Large intestine (tissue), 3 donors: ENCODE measurements at regions not wholly inside any gene's neighbourhood (a gene's known extent, or its start where the extent isn't known, plus 50 kb on each side); places are given as distances from the start of the nearest gene placed in this dataset.
"Not testable (repeated sequence)": the region's sequence is repeated elsewhere in the genome, so short reads cannot be mapped to it uniquely, and the experiment has no call there.

Experiments used
- DNase-seq, 2 donors: peaks; one replicate each; pipeline versions ENCODE4 v3.0.0 to v3.0.0-alpha.2; 2013
- H3K27ac ChIP-seq: one replicate; pipeline ENCODE4 v1.5.1; 2013; ENCODE audit warnings: low read length
- H3K27me3 ChIP-seq: 2 replicates; pipeline ENCODE4 v1.6.1; 2013; ENCODE audit warnings: low read length; ENCODE audit not compliant: control insufficient read depth, insufficient read depth
- H3K36me3 ChIP-seq: 2 replicates; pipeline ENCODE4 v1.6.1; 2013; ENCODE audit warnings: low read length; ENCODE audit not compliant: control insufficient read depth, insufficient read depth
- H3K4me1 ChIP-seq: one replicate; pipeline ENCODE4 v1.6.1; 2013; ENCODE audit warnings: low read length; ENCODE audit not compliant: control insufficient read depth, insufficient read depth
- H3K4me3 ChIP-seq: one replicate; pipeline ENCODE4 v1.5.1; 2013; ENCODE audit warnings: low read length
- H3K9me3 ChIP-seq: one replicate; pipeline ENCODE4 v1.6.1; 2013; ENCODE audit warnings: mild to moderate bottlenecking, low read depth, low read length, moderate library complexity; ENCODE audit not compliant: control insufficient read depth
- WGBS: methylation state at CpG from one replicate; pipeline ENCODE4 v1.1.5; 2013; ENCODE audit warnings: low lambda C conversion rate; ENCODE audit not compliant: insufficient coverage; 5-methylcytosine and 5-hydroxymethylcytosine counted together

DNA sequence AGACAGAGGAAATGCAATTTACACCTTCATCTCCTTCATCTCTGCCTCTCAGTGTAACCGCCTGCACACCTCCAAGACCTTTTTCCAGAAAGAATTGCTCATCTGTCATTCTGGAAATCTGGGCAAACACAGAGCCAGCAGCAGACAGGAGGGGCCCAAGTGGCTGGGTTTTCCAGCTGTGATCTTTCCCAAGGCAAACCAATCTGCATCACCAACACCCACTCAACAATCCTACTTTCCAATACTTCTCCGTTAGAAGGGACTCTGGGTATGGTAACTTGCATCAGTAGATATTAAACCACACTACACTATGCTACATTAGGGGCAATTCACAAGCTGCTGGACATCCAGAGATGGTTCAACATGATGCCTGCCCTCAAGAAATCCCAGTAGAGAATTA lies 781.8 kb upstream of the AUTS2 start:
- peaks cover 13% of the 10 kb centered on the region for H3K4me1 ChIP-seq
- no peak for DNase-seq
- no peak overlapping the region for H3K27ac ChIP-seq
- H3K27me3 ChIP-seq: peaks cover 8% of the 10 kb centered on the region
- H3K4me3 ChIP-seq: no peak overlapping the region
- no peaks in the 10 kb centered on the region for H3K9me3 ChIP-seq
- H3K36me3 ChIP-seq: no peaks in the 10 kb centered on the region
- no CpG with 5 or more reads among the region's 2 CpGs for WGBS

DNA sequence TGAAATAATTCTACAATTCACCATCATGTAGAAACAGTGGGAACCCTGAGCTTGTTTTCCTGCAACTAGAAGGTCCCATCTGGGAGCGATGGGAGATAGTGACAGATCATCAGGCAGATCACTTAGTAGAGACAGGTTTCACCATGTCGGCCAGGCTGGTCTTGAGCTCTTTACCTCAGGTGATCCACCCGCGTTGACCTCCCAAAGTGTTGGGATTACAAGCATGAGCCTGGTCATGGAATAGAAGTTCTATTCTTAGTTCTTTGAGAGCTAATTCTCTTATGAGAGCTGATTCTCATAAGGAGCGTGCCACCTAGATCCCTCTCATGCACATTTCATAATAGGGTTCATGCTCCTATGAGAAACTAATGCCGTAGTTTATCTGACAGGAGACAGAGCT lies 778.0 kb upstream of the AUTS2 start:
- no CpG with 5 or more reads among the region's 6 CpGs for WGBS

GRCh38 chr7:68821846-68822245 lies 776.4 kb upstream of the AUTS2 start:
- H3K36me3 ChIP-seq: no peaks in the 10 kb centered on the region
- no CpG with 5 or more reads among the region's 5 CpGs for WGBS
- DNase-seq: peak; percentile 80 to 92
- peaks cover 3% of the 10 kb centered on the region for H3K9me3 ChIP-seq
- H3K27ac ChIP-seq: peak overlapping the region; percentile 71
- peaks cover 8% of the 10 kb centered on the region for H3K27me3 ChIP-seq
- H3K4me3 ChIP-seq: no peak overlapping the region
- H3K4me1 ChIP-seq: peaks cover 19% of the 10 kb centered on the region

More for the DNA sequence above, 778.0 kb upstream of the AUTS2 start:
- Histone ChIP-seq H3K27me3 (peaks cover 8% of the 10 kb centered on the region), H3K9me3 (peaks cover 3% of the 10 kb centered on the region), H3K4me3 (no peak overlapping the region), H3K4me1 (peaks cover 19% of the 10 kb centered on the region), H3K36me3 (no peaks in the 10 kb centered on the region), H3K27ac (no peak overlapping the region)
- peak; percentile 15 to 51 for DNase-seq

DNA sequence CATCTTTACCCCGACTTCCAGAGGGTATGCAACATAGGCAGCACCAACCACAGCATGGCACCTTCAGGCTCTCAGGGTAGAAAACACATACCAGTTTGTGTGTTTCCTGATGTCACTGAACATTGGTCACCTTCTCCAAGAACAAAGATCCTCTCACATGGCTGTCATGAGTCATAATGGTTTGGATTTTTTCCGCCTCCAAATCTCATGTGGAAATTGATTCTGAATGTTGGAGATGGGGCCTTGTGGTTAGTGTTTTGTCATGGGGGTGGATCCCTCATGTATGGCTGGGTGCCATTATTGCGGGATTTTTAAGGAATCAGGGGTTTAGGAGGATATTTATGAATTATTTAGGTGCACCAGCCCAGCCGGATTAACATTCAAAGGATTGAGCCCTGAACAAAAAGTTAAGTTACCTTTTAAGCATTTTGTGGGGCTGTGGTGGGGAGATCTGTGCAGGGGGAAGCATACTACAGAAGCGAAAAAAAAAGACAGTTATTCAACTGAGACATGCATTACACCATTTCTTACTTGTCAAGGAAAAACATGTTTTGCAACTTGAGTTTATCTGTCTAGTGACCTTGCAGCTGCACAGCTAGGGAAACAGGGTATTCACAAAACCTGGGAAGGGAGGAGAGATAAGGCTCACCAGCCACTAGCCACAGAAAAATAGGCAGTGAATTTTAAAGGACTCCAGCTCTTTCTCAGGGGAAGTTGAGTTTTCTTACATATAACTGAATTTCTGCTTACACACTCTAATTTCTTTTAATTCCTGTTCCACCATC lies 774.1 kb upstream of the AUTS2 start:
- Histone ChIP-seq H3K36me3 (no peaks in the 10 kb centered on the region), H3K27me3 (peaks cover 3% of the 10 kb centered on the region), H3K27ac (no peak overlapping the region), H3K4me1 (peaks cover 19% of the 10 kb centered on the region), H3K9me3 (peaks cover 3% of the 10 kb centered on the region), H3K4me3 (no peak overlapping the region)
- WGBS: no CpG with 5 or more reads among the region's 5 CpGs
- no peak for DNase-seq

- no peaks in the 10 kb centered on the region for H3K36me3 ChIP-seq
- WGBS: no CpG with 5 or more reads among the region's 11 CpGs
- peaks cover 3% of the 10 kb centered on the region for H3K27me3 ChIP-seq
- H3K27ac ChIP-seq: no peak overlapping the region
- no peak overlapping the region for H3K4me3 ChIP-seq
- H3K4me1 ChIP-seq: no peaks in the 10 kb centered on the region
- DNase-seq: no peak
- no peaks in the 10 kb centered on the region for H3K9me3 ChIP-seq
These were observed 769.7 kb upstream of the AUTS2 start for GRCh38 chr7:68828575-68828974.

GRCh38 chr7:68833422-68833821 lies 764.9 kb upstream of the AUTS2 start:
- H3K9me3 ChIP-seq: no peaks in the 10 kb centered on the region
- H3K27me3 ChIP-seq: peaks cover 2% of the 10 kb centered on the region
- WGBS: no CpG with 5 or more reads among the region's 4 CpGs
- no peaks in the 10 kb centered on the region for H3K4me1 ChIP-seq
- H3K4me3 ChIP-seq: no peak overlapping the region
- H3K27ac ChIP-seq: no peak overlapping the region
- no peak for DNase-seq
- H3K36me3 ChIP-seq: no peaks in the 10 kb centered on the region

GRCh38 chr7:68839014-68839413 lies 759.3 kb upstream of the AUTS2 start:
- Histone ChIP-seq H3K4me3 (no peak overlapping the region), H3K4me1 (no peaks in the 10 kb centered on the region), H3K27ac (no peak overlapping the region), H3K9me3 (no peaks in the 10 kb centered on the region), H3K27me3 (no peaks in the 10 kb centered on the region), H3K36me3 (no peaks in the 10 kb centered on the region)
- DNase-seq: no peak
- no CpG with 5 or more reads among the region's 9 CpGs for WGBS

DNA sequence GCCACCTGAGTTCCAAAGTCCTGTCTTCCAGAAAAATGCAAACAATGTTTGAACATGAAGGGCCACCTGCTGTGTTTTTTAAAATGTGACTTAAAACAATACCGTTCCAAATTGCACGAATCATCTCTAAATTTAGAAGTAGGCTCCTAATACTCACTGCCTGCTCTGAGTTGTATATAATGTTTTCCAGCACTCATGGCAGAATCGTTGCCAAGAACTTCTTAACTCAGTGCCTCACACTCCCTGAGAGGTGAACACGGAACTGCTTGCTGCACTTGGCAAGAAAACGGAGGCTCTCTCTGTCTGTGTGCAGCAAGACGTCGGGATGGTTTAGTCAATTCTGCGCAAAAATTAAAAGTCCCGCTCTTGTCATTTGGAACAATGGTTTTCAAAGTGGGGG lies 757.3 kb upstream of the AUTS2 start:
- 60% methylated on average over 1 of the region's 9 CpGs for WGBS
- Histone ChIP-seq H3K27ac (no peak overlapping the region), H3K4me1 (no peaks in the 10 kb centered on the region), H3K9me3 (no peaks in the 10 kb centered on the region), H3K36me3 (no peaks in the 10 kb centered on the region), H3K27me3 (no peaks in the 10 kb centered on the region), H3K4me3 (no peak overlapping the region)
- DNase-seq: no peak

DNA sequence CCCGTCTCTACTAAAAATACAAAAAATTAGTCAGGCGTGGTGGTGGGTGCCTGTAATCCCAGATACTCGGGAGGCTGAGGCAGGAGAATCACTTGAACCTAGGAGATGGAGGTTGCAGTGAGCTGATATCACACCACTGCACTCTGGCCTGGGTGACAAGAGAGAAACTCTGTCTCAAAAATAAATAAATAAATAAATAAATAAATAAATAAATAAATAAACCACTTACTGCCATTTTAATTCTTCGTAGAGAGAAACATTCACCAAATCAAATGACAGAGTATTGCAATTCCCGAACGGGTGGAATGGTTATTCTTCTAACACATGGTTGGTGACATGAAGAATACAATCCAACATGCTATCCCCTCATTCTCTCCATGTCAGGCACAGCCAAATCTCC lies 754.3 kb upstream of the AUTS2 start:
- WGBS: 100% methylated on average over 2 of the region's 6 CpGs
- not testable (repeated sequence) for DNase-seq, H3K9me3 ChIP-seq, H3K27ac ChIP-seq, H3K4me1 ChIP-seq, H3K4me3 ChIP-seq, H3K36me3 ChIP-seq, H3K27me3 ChIP-seq

DNA sequence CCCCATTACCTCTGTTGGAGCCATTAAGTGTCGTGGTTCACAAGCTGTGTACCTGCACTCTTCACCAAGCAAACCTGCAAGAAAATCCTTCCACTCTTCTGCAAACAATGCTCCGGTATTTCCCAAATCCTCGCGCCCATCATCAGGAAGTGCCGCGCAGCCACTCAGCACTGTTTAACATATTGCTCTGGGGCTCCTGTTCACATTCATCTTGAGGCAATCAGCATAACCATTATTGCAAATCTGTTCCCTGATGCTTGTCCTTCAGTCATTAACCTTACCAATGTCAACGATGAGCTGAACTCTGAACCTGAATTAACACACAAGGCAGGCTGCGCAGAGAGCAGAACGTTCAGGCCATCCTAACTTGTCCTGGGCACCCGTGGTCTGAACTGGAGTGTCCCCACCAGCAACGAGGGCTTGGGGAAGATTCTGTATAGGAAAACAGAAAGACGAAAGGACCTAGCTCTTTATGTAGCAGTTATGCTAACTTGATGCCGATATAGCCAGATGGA lies 751.4 kb upstream of the AUTS2 start:
- H3K36me3 ChIP-seq: no peaks in the 10 kb centered on the region
- no peaks in the 10 kb centered on the region for H3K4me1 ChIP-seq
- H3K27me3 ChIP-seq: no peaks in the 10 kb centered on the region
- H3K27ac ChIP-seq: no peak overlapping the region
- no CpG with 5 or more reads among the region's 13 CpGs for WGBS
- H3K4me3 ChIP-seq: no peak overlapping the region
- H3K9me3 ChIP-seq: no peaks in the 10 kb centered on the region
- DNase-seq: no peak

DNA sequence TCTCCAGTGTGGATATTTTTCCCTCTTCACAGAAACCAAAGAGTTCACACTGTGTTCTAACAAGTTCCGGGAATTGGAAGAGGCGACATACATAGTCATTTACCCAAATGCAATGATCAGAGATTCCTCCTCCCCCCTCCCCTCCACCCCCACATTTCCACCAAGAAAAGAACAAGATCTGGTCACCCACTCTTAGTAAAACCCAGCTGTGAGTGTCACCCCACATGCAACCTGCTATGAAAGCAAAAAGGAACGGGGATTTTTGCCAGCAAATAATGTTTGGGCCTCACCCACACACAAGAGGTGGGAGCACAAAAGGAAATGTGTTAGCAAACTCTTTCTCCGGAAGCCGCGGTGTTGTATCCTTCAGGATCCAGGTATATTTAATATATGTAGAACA lies 745.0 kb upstream of the AUTS2 start:
- no peak overlapping the region for H3K4me3 ChIP-seq
- no peaks in the 10 kb centered on the region for H3K27me3 ChIP-seq
- no CpG with 5 or more reads among the region's 6 CpGs for WGBS
- H3K27ac ChIP-seq: no peak overlapping the region
- no peaks in the 10 kb centered on the region for H3K36me3 ChIP-seq
- no peaks in the 10 kb centered on the region for H3K4me1 ChIP-seq
- no peak for DNase-seq
- H3K9me3 ChIP-seq: no peaks in the 10 kb centered on the region
